Prostate gland (tissue), 2 donors: ENCODE measurements at regions not wholly inside any gene's neighbourhood (a gene's known extent, or its start where the extent isn't known, plus 50 kb on each side); places are given as distances from the start of the nearest gene placed in this dataset.

Source experiments
- DNase-seq: peaks from one replicate; pipeline ENCODE4 v3.0.0-alpha.2; 2019; ENCODE audit warnings: low spot score
- H3K27ac ChIP-seq, 2 donors: fragments of 200-600 bp; sonication (generic); 2 replicates each; pipeline ENCODE4 v1.5.1; 2017 to 2019
- H3K27me3 ChIP-seq: fragments of 200-600 bp; sonication (generic); replicated peaks from 2 replicates; pipeline ENCODE4 v1.5.1; 2019; ENCODE audit not compliant: insufficient read depth
- H3K36me3 ChIP-seq, 2 donors: fragments of 200-600 bp; sonication (generic); 1 replicate in 1 of 2; 2 replicates in 1 of 2; pipeline versions ENCODE4 v1.5.1 to v1.8.1; 2017 to 2019
- H3K4me1 ChIP-seq: fragments of 200-600 bp; sonication (generic); replicated peaks from 2 replicates; pipeline ENCODE4 v1.5.1; 2019
- H3K4me3 ChIP-seq, 2 donors: fragments of 200-600 bp; sonication (generic); 2 replicates each; pipeline ENCODE4 v1.5.1; 2017 to 2019
- H3K9me3 ChIP-seq: fragments of 200-600 bp; sonication (generic); 2 replicates; pipeline ENCODE4 v1.5.1; 2017
- POLR2A ChIP-seq: fragments of 450-650 bp; IDR thresholded peaks from one replicate; pipeline ENCODE4 v1.6.1; 2016; ENCODE audit warnings: antibody characterized with exemption, mild to moderate bottlenecking
- POLR2AphosphoS5 ChIP-seq: sonication (generic); formaldehyde crosslinking; IDR thresholded peaks from one replicate; pipeline ENCODE4 v1.6.1; 2017; ENCODE audit warnings: antibody characterized with exemption
- WGBS: methylation state at CpG from one replicate; pipeline ENCODE4 v1.1.5; 2018; 5-methylcytosine and 5-hydroxymethylcytosine counted together
- intact Hi-C: fragments of 100-400 bp; cut with DNase I; formaldehyde crosslinking; loops from one replicate; pipeline ENCODE4 v1.14.2; 2022
- TF ChIP-seq, protein P1 (sequence below), 4 experiments: fragments of 200-600 bp in 2 of 4; fragments of 450-650 bp in 2 of 4; sonication (generic) in 2 of 4; IDR thresholded peaks; 1 replicate in 3 of 4; 2 replicates in 1 of 4; pipeline ENCODE4 v1.5.1; 2016 to 2019; ENCODE audit warnings: antibody characterized with exemption in 4 of 4, mild to moderate bottlenecking in 2 of 4, moderate library complexity in 2 of 4

- no peaks in the 10 kb centered on the region for H3K4me1 ChIP-seq
- H3K36me3 ChIP-seq = no peaks in the 10 kb centered on the region
- TF ChIP-seq, protein P1, sequence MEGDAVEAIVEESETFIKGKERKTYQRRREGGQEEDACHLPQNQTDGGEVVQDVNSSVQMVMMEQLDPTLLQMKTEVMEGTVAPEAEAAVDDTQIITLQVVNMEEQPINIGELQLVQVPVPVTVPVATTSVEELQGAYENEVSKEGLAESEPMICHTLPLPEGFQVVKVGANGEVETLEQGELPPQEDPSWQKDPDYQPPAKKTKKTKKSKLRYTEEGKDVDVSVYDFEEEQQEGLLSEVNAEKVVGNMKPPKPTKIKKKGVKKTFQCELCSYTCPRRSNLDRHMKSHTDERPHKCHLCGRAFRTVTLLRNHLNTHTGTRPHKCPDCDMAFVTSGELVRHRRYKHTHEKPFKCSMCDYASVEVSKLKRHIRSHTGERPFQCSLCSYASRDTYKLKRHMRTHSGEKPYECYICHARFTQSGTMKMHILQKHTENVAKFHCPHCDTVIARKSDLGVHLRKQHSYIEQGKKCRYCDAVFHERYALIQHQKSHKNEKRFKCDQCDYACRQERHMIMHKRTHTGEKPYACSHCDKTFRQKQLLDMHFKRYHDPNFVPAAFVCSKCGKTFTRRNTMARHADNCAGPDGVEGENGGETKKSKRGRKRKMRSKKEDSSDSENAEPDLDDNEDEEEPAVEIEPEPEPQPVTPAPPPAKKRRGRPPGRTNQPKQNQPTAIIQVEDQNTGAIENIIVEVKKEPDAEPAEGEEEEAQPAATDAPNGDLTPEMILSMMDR (IDR thresholded peaks at IDR 0.05) = no peak
- TF ChIP-seq POLR2A (no peak), POLR2AphosphoS5 (no peak)
- no peak overlapping the region for H3K4me3 ChIP-seq
- DNase-seq = no peak
- H3K27me3 ChIP-seq = peaks cover 9% of the 10 kb centered on the region
- no peaks in the 10 kb centered on the region for H3K9me3 ChIP-seq
- intact Hi-C loops = no loop called here
- H3K27ac ChIP-seq = no peak overlapping the region
- 76% methylated on average over 9 of the region's 9 CpGs for WGBS
Observed at GRCh38 chr22:48908547-48908946, 919.1 kb downstream of the BRD1 start.

- no peaks in the 10 kb centered on the region for H3K36me3 ChIP-seq
- no peaks in the 10 kb centered on the region for H3K4me1 ChIP-seq
- H3K27me3 ChIP-seq = peaks cover 9% of the 10 kb centered on the region
- WGBS = 70% methylated on average over 14 of the region's 14 CpGs
- H3K4me3 ChIP-seq = no peak overlapping the region
- TF ChIP-seq POLR2A (no peak), POLR2AphosphoS5 (no peak)
- TF ChIP-seq, protein P1 (IDR thresholded peaks at IDR 0.05) = no peak
- intact Hi-C loops = no loop called here
- H3K9me3 ChIP-seq = no peaks in the 10 kb centered on the region
- no peak overlapping the region for H3K27ac ChIP-seq
- DNase-seq = no peak
Observed at GRCh38 chr22:48907591-48907990, 920.1 kb downstream of the BRD1 start.

DNA sequence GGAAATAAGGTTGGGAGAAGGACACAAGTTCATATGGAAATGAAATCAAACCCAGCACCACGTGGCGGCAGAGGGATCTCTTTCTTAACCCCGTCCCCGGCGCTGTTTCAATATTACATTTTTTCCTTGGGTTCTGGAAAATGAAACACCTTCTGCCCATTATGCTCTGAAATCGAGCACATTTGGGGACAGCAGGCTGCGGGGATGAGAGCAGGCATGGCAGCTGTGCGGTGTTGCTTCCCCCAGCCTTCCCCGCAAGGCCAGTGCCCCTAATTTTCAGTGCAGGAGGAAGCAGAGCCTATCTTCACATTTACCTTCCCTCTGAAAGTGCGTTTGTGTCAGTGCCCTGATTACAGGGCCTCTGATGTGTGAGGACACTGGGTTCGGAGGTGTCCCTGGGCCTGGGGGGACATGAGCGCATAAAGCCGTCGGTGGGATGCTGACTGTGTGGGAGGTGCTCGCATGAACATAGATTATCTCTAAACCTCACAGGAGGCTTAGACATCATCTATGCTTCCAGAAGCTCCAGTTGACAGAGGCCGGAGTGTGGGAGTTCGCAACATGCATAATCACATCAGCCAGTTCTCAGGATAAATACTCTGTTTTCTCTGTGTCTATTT, 921.3 kb downstream of the BRD1 start:
- no peaks in the 10 kb centered on the region for H3K4me1 ChIP-seq
- H3K9me3 ChIP-seq = no peaks in the 10 kb centered on the region
- no peak overlapping the region for H3K27ac ChIP-seq
- H3K4me3 ChIP-seq = no peak overlapping the region
- DNase-seq = no peak
- 77% methylated on average over 17 of the region's 17 CpGs for WGBS
- intact Hi-C loops = no loop called here
- peaks cover 9% of the 10 kb centered on the region for H3K27me3 ChIP-seq
- H3K36me3 ChIP-seq = no peaks in the 10 kb centered on the region
- TF ChIP-seq POLR2AphosphoS5 (no peak), POLR2A (no peak)
- TF ChIP-seq, protein P1 (IDR thresholded peaks at IDR 0.05) = no peak

GRCh38 chr22:48905206-48905975, 922.3 kb downstream of the BRD1 start:
- no peaks in the 10 kb centered on the region for H3K4me1 ChIP-seq
- H3K9me3 ChIP-seq = no peaks in the 10 kb centered on the region
- no peaks in the 10 kb centered on the region for H3K36me3 ChIP-seq
- DNase-seq = no peak
- TF ChIP-seq, protein P1 (IDR thresholded peaks at IDR 0.05) = no peak
- TF ChIP-seq POLR2A = no peak
- no peak for TF ChIP-seq POLR2AphosphoS5
- WGBS = 89% methylated on average over 17 of the region's 17 CpGs
- H3K27me3 ChIP-seq = peaks cover 9% of the 10 kb centered on the region
- intact Hi-C loops = no loop called here
- no peak overlapping the region for H3K27ac ChIP-seq
- no peak overlapping the region for H3K4me3 ChIP-seq
